Endothelial cell of umbilical vein (primary cell): ENCODE measurements at regions not wholly inside any gene's neighbourhood (a gene's known extent, or its start where the extent isn't known, plus 50 kb on each side); places are given as distances from the start of the nearest gene placed in this dataset.

Experiments used
- BruUV-seq: library from RNA; stranded (reverse); fragments of 400-500 nt; replicated peaks from 2 replicates; lab custom pipeline; 2021; lab: Mats Ljungman, UMichigan
- CTCF ChIA-PET: fragments of 300-600, 350-600 bp; sonication (Branson Sonifier 250); formaldehyde crosslinking; loops from one replicate; lab custom pipeline; 2021; ENCODE audit warnings: antibody characterized with exemption, inconsistent platforms; lab: Charles Lee
- POLR2A ChIA-PET: fragments of 300-600, 350-600 bp; sonication (Branson Sonifier 250); formaldehyde crosslinking; loops from one replicate; lab custom pipeline; 2021; ENCODE audit warnings: antibody characterized with exemption, inconsistent platforms; lab: Charles Lee
- DNase-seq: peaks from one replicate; pipeline ENCODE4 v3.0.0-alpha.2; 2011; ENCODE audit warnings: low read depth, low spot score
- FAIRE-seq: peaks from 2 replicates; lab custom pipeline; 2011; peaks lifted over from hg19 to GRCh38; lab: Jason Lieb, UNC
- H2AFZ ChIP-seq: 2 replicates; pipeline ENCODE4 v1.6.0; 2012; ENCODE audit warnings: low read depth, low read length, control low read depth, inconsistent platforms
- H3K27ac ChIP-seq: 2 replicates; pipeline ENCODE4 v1.5.1; 2011; ENCODE audit warnings: low read depth, mild to moderate bottlenecking, control low read depth, low read length, moderate library complexity; ENCODE audit not compliant: insufficient read depth
- H3K27me3 ChIP-seq, 2 experiments: 2 replicates each; pipeline versions ENCODE4 v1.6.0 to v1.6.1; 2011; ENCODE audit warnings: low read length in 2 of 2, mixed read lengths in 1 of 2; ENCODE audit not compliant: control insufficient read depth in 2 of 2, insufficient read depth in 2 of 2
- H3K36me3 ChIP-seq, 2 experiments: 2 replicates in 1 of 2; 3 replicates in 1 of 2; pipeline ENCODE4 v1.5.1; 2011; ENCODE audit warnings: low read length in 2 of 2, mild to moderate bottlenecking in 1 of 2, moderate library complexity in 1 of 2; ENCODE audit not compliant: control insufficient read depth in 2 of 2, insufficient read depth in 2 of 2; ENCODE audit errors: extremely low read depth in 1 of 2
- H3K4me1 ChIP-seq: 3 replicates; pipeline ENCODE4 v1.5.1; 2011; ENCODE audit warnings: mild to moderate bottlenecking, low read length; ENCODE audit not compliant: control insufficient read depth, insufficient read depth; ENCODE audit errors: extremely low read depth
- H3K4me2 ChIP-seq: 2 replicates; pipeline ENCODE4 v1.6.1; 2011; ENCODE audit warnings: low read length, control low read depth, mixed read lengths; ENCODE audit not compliant: insufficient read depth
- H3K4me3 ChIP-seq, 3 experiments: fragments of 200-600 bp in 1 of 3; sonication (generic), shearing (Covaris generic) in 1 of 3; replicated peaks in 1 of 3; 2 replicates each; pipeline ENCODE4 v1.5.1; 2011 to 2016; ENCODE audit warnings: control low read depth in 3 of 3, low read length in 3 of 3, mild to moderate bottlenecking in 2 of 3, inconsistent platforms in 1 of 3, low read depth in 1 of 3, moderate library complexity in 1 of 3; ENCODE audit not compliant: insufficient read depth in 1 of 3
- H3K79me2 ChIP-seq: 2 replicates; pipeline ENCODE4 v1.6.0; 2012; ENCODE audit warnings: low read length, inconsistent platforms; ENCODE audit not compliant: control insufficient read depth, insufficient read depth
- H3K9ac ChIP-seq: replicated peaks from 2 replicates; pipeline ENCODE3; 2011; ENCODE audit warnings: low read length, control low read depth; ENCODE audit not compliant: insufficient read depth; ENCODE audit errors: extremely low read depth
- H3K9me1 ChIP-seq: replicated peaks from 3 replicates; pipeline ENCODE4 v1.6.0; 2011; ENCODE audit warnings: mild to moderate bottlenecking, low read length; ENCODE audit not compliant: control insufficient read depth, insufficient read depth; ENCODE audit errors: extremely low read depth
- H3K9me3 ChIP-seq: replicated peaks from 2 replicates; pipeline ENCODE4 v1.5.1; 2012; ENCODE audit warnings: low read length, inconsistent platforms; ENCODE audit not compliant: control insufficient read depth, insufficient read depth
- H4K20me1 ChIP-seq: replicated peaks from 2 replicates; pipeline ENCODE3; 2011; ENCODE audit warnings: mild to moderate bottlenecking, low read length; ENCODE audit not compliant: control insufficient read depth, insufficient read depth; ENCODE audit errors: extremely low read depth
- CTCF ChIP-seq, 2 donors: IDR thresholded peaks; 1 replicate in 1 of 2; 2 replicates in 1 of 2; pipeline ENCODE4 v1.5.1; 2011; ENCODE audit warnings: low read length in 2 of 2, mild to moderate bottlenecking in 2 of 2, moderate library complexity in 2 of 2, control low read depth in 1 of 2, inconsistent platforms in 1 of 2, low read depth in 1 of 2; ENCODE audit not compliant: insufficient read depth in 1 of 2; ENCODE audit errors: extremely low read depth in 1 of 2
- EZH2 ChIP-seq: IDR thresholded peaks from 2 replicates; pipeline ENCODE4 v1.6.1; 2012; ENCODE audit warnings: borderline replicate concordance, low read depth, mild to moderate bottlenecking, moderate library complexity, low read length, inconsistent platforms; ENCODE audit not compliant: severe bottlenecking
- FOS ChIP-seq: IDR thresholded peaks from 2 replicates; pipeline ENCODE4 v1.6.1; 2011; ENCODE audit warnings: mild to moderate bottlenecking, low read length, moderate library complexity, borderline replicate concordance; ENCODE audit not compliant: insufficient read depth
- GATA2 ChIP-seq: IDR thresholded peaks from 2 replicates; pipeline ENCODE4 v1.7.0; 2011; ENCODE audit warnings: low read depth, mild to moderate bottlenecking, moderate library complexity, mixed read lengths, low read length; ENCODE audit not compliant: insufficient read length, insufficient read depth
- JUN ChIP-seq: IDR thresholded peaks from 2 replicates; pipeline ENCODE4 v1.6.1; 2011; ENCODE audit warnings: borderline replicate concordance, low read depth; ENCODE audit not compliant: insufficient read length, insufficient read depth
- MAX ChIP-seq: IDR thresholded peaks from 2 replicates; pipeline ENCODE4 v1.6.1; 2011; ENCODE audit not compliant: insufficient read depth, insufficient read length
- MYC ChIP-seq: IDR thresholded peaks from one replicate; pipeline ENCODE4 v1.6.1; 2011; ENCODE audit warnings: mild to moderate bottlenecking, low read depth, low read length
- POLR2A ChIP-seq: IDR thresholded peaks from 2 replicates; pipeline ENCODE4 v1.6.1; 2012; ENCODE audit warnings: low read depth, mild to moderate bottlenecking, control low read depth, low read length
- POLR2AphosphoS5 ChIP-seq: IDR thresholded peaks from 2 replicates; pipeline ENCODE4 v1.6.1; 2012; ENCODE audit warnings: low read depth, mild to moderate bottlenecking, control low read depth, low read length, moderate library complexity; ENCODE audit not compliant: insufficient read depth
- dilution Hi-C: fragments of 300-500 bp; cut with MboI; formaldehyde crosslinking; loops from one replicate; pipeline ENCODE4 v1.15.0; 2019; ENCODE audit warnings: low sequenced_read_pairs; ENCODE audit not compliant: extremely low pct_ligation_motif_present
- intact Hi-C: fragments of 100-400 bp; cut with micrococcal nuclease; formaldehyde crosslinking; loops from one replicate; pipeline ENCODE4 v1.10.0; 2022

GRCh38 chr11:39661890-39662289 is 1797.6 kb downstream of the LRRC4C start:
- dilution Hi-C loops (no loop called here), intact Hi-C loops (no loop called here)
- POLR2A ChIA-PET: no interaction called here
- H3K4me1 ChIP-seq: no peaks in the 10 kb centered on the region
- no peak overlapping the region for H3K4me2 ChIP-seq
- CTCF ChIA-PET: no interaction called here
- DNase-seq (no peak), FAIRE-seq (no peak)
- BruUV-seq: no TSS peak
- no peaks in the 10 kb centered on the region for H3K36me3 ChIP-seq
- H3K4me3 ChIP-seq: no peak overlapping the region
- H3K79me2 ChIP-seq: no peaks in the 10 kb centered on the region
- no peak overlapping the region for H3K9ac ChIP-seq
- peaks cover 3% of the 10 kb centered on the region for H3K9me3 ChIP-seq
- no peaks in the 10 kb centered on the region for H3K9me1 ChIP-seq
- H4K20me1 ChIP-seq: no peaks in the 10 kb centered on the region
- no peak overlapping the region for H3K27ac ChIP-seq
- no peak for TF ChIP-seq EZH2
- TF ChIP-seq POLR2A: no peak
- TF ChIP-seq MAX: no peak
- no peak for TF ChIP-seq MYC
- no peak for TF ChIP-seq JUN
- TF ChIP-seq FOS: no peak
- no peak for TF ChIP-seq GATA2
- TF ChIP-seq POLR2AphosphoS5: no peak
- no peak for TF ChIP-seq CTCF (IDR thresholded peaks at IDR 0.05; ENCODE audit: extremely low read depth in 1 of 2, insufficient read depth in 1 of 2, low read depth in 1 of 2, low read length in 2 of 2)
- no peaks in the 10 kb centered on the region for H3K27me3 ChIP-seq
- H2AFZ ChIP-seq: no peak overlapping the region
